ENCODE measurements at regions not wholly inside any gene's neighbourhood (a gene's known extent, or its start where the extent isn't known, plus 50 kb on each side); places are given as distances from the start of the nearest gene placed in this dataset.

GRCh38 chr5:68953875-68954617 lies 139.8 kb upstream of the SLC30A5 start:
- no peak for DNase-seq (ENCODE audit: extremely low read depth in 1 of 2, low read depth in 1 of 2)

GRCh38 chr5:68954618-68954910 lies 139.2 kb upstream of the SLC30A5 start:
- DNase-seq (ENCODE audit: extremely low read depth in 1 of 2, low read depth in 1 of 2): no peak

GRCh38 chr5:68957591-68957990 lies 136.2 kb upstream of the SLC30A5 start:
- DNase-seq (ENCODE audit: extremely low read depth in 1 of 2, low read depth in 1 of 2): no peak

DNA sequence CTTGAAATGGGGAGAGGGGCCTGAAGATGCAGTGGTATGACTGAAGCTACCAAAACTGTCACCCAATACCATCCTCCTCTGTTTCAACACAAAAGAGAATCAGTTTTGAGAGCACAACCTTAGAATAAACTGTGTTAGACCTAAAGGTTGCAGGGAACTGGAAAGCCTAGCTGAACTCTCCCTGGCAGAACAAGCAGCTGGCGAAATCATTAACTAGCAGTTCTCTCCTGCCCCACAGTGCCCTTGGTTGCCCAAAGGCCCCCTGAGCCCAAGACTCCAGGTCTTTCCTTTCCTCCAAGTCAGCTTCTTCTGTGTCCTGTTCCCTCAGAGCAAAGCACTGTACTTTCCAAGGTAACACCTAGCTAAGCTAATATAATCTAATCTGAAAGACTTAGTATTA lies 135.4 kb upstream of the SLC30A5 start:
- DNase-seq (ENCODE audit: extremely low read depth in 1 of 2, low read depth in 1 of 2): no peak

GRCh38 chr5:68960456-68960855 lies 133.4 kb upstream of the SLC30A5 start:
- DNase-seq (ENCODE audit: extremely low read depth in 1 of 2, low read depth in 1 of 2): no peak

GRCh38 chr5:68960961-68961360 lies 132.9 kb upstream of the SLC30A5 start:
- DNase-seq (ENCODE audit: extremely low read depth in 1 of 2, low read depth in 1 of 2): no peak

DNA sequence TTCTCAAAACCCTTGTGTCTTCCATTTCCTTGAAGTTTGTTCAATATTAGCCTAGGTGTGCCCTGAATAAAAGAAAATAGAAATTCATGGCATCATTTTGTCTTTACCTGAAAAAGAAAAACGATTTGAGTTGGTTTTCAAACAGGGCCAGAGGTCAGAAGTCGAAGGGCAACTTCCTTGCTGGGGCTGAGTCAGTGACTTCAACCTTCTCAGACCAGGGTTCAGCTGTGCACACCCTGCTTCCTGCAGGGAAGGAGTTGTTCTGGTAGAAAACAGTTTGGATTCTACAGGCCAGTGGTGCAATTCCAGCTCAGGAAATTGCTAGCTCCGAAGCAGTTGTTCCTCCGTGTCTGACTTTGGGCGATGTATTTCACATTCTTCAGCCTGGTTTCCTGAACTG lies 132.1 kb upstream of the SLC30A5 start:
- no peak for DNase-seq (ENCODE audit: extremely low read depth in 1 of 2, low read depth in 1 of 2)

- DNase-seq (ENCODE audit: extremely low read depth in 1 of 2, low read depth in 1 of 2): no peak
These were observed 130.9 kb upstream of the SLC30A5 start for GRCh38 chr5:68962757-68963484.

GRCh38 chr5:68964679-68965078 lies 129.1 kb upstream of the SLC30A5 start:
- DNase-seq (ENCODE audit: extremely low read depth in 1 of 2, low read depth in 1 of 2): no peak

GRCh38 chr5:68965926-68966325 lies 127.9 kb upstream of the SLC30A5 start:
- DNase-seq (ENCODE audit: extremely low read depth in 1 of 2, low read depth in 1 of 2): no peak

DNA sequence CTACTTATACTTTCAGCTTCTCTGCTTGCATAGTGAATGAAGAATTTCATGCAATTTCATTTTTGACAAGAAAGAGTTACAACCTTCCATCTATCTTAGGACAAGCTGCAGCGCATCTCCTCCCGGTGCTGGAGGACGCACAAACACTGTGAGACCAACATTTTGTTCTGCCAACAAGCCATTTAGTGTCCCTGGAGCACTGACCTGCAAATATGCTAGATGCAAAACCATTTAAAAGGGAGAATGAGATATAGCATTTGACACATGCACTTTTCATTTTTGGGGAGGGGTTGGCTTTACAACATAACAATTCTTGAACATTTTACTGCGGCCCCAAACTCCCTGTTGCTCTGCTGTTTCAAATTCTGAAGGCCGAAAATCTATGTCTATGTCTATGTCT lies 127.2 kb upstream of the SLC30A5 start:
- DNase-seq (ENCODE audit: extremely low read depth in 1 of 2, low read depth in 1 of 2): no peak

DNA sequence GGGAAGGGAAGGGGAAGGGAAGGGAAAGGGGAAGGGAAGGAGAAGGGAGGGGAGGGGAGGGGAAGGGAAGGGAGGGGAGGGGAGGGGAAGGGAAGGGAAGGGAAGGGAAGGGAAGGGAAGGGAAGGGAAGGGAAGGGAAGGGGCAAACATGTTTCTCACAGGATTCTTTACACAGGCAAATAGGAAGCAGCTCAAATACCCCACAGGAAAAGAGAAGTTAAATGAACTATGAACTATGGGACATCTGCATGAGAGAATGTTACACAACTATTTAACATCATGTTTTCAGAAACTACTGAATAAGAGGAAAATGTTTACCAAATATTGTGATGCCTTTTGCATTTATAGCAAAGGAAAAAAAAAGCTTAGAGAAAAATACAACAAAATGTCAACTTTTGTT lies 125.4 kb upstream of the SLC30A5 start:
- no peak for DNase-seq (ENCODE audit: extremely low read depth in 1 of 2, low read depth in 1 of 2)

- no peak for DNase-seq (ENCODE audit: extremely low read depth in 1 of 2, low read depth in 1 of 2)
These were observed 123.2 kb upstream of the SLC30A5 start for GRCh38 chr5:68970617-68971016.

DNA sequence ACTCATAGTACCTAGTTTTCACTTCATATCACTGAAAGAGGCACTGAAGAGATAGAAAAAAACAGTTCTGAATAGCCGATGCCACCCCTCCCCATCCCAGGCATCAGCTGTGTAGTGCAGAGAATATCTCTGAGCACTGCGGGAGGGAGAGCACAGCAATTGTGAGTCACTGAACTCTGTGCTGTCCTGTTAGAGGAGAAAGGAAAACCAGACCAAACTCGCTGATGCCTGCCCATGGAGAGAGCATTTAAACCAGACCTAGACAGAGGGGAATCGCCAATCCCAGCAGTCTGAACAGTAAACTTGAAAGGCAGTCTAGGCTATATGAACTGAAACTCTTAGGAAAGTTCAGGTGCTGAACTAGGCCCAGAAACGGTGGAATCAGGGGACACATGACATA lies 120.1 kb upstream of the SLC30A5 start:
- no peak for DNase-seq (ENCODE audit: extremely low read depth in 1 of 2, low read depth in 1 of 2)

DNA sequence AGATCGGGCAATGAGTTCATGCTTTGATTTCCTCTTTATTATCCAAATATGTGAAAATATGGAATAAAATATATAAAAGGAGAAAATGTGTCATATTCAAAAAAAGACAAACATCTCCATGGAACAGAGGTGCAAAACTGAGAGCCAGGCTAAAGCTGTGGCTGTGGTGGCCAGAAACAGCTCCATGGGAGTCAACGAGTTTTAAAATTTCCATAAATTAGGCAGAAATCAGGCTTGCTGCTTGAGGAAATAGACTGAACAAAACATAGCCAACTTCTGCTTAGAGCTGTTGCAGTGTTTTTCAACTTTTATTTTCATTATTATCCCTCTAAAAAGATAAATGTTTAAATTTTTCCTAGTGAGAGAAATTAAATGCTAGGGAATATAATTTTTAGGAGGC lies 110.8 kb upstream of the SLC30A5 start:
- DNase-seq (ENCODE audit: extremely low read depth in 1 of 2, low read depth in 1 of 2): no peak

- DNase-seq (ENCODE audit: extremely low read depth in 1 of 2, low read depth in 1 of 2): no peak
These were observed 109.9 kb upstream of the SLC30A5 start for GRCh38 chr5:68983959-68984358.

- DNase-seq (ENCODE audit: extremely low read depth in 1 of 2, low read depth in 1 of 2): no peak
These were observed 102.3 kb upstream of the SLC30A5 start for GRCh38 chr5:68991279-68992084.

DNA sequence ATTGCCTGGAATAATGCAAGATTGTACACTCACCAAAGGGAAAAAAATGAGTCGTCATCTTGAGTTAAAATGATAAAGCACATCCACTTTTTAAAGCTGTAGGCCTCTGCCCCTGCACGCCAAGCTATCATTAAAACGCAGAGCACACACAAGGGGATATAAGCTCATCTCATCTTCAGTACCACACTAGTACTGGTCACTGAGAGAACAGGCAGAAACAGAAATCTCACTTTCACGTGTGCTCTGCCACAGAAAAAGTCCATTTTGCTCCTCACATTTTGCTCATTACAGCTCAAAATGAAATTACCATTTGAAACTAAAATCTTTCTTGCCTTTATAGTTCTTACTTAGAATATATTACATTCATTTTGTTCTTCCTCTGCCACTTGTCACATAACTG lies 99.2 kb upstream of the SLC30A5 start:
- no peak for DNase-seq (ENCODE audit: extremely low read depth in 1 of 2, low read depth in 1 of 2)

- DNase-seq (ENCODE audit: extremely low read depth in 1 of 2, low read depth in 1 of 2): no peak
These were observed 97.8 kb upstream of the SLC30A5 start for GRCh38 chr5:68995845-68996545.

DNA sequence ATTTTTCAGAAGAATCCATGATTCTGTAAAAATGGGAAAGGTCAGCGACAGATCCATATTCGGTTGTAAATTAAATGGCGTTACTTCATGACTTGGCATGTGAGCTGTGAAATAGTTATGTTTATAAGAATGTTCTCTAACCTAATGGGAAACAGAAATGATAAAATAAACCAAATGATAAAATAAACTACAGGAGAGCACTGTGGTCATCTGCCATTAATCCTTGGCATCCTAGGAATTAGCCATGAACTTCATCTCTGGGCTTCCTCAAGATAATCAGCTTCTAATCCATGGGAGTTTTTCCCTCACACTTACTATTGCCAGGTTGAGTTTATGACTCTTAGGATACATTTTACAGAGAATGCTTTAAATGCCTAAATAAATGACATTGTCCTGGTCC lies 94.6 kb upstream of the SLC30A5 start:
- no peak for DNase-seq (ENCODE audit: extremely low read depth in 1 of 2, low read depth in 1 of 2)

- no peak for DNase-seq (ENCODE audit: extremely low read depth in 1 of 2, low read depth in 1 of 2)
These were observed 93.4 kb upstream of the SLC30A5 start for GRCh38 chr5:69000216-69000919.
